Natural killer cell (primary cell): ENCODE measurements at regions not wholly inside any gene's neighbourhood (a gene's known extent, or its start where the extent isn't known, plus 50 kb on each side); places are given as distances from the start of the nearest gene placed in this dataset.

Experiments used
- ATAC-seq, 3 donors: fragments of 150-1000 bp in 2 of 3; fragments of 200-7000 bp in 1 of 3; cut with Tn5 transposase; 1 replicate in 1 of 3; 2 replicates in 2 of 3; pipeline ENCODE4 v1.10.0; 2021; ENCODE audit warnings: mild to moderate bottlenecking in 2 of 3, moderate library complexity in 2 of 3
- DNase-seq, 2 donors: peaks; one replicate each; pipeline versions ENCODE4 v3.0.0 to v3.0.0-alpha.2; 2013 to 2021; ENCODE audit warnings: mixed read lengths in 1 of 2
- H3K27ac ChIP-seq: one replicate; pipeline ENCODE4 v1.5.1; 2013; ENCODE audit warnings: mild to moderate bottlenecking, low read length
- H3K27me3 ChIP-seq: one replicate; pipeline ENCODE4 v1.6.1; 2013; ENCODE audit warnings: low read length; ENCODE audit not compliant: control insufficient read depth, insufficient read depth
- H3K36me3 ChIP-seq: one replicate; pipeline ENCODE4 v1.6.1; 2013; ENCODE audit warnings: low read length; ENCODE audit not compliant: control insufficient read depth, insufficient read depth
- H3K4me1 ChIP-seq: one replicate; pipeline ENCODE4 v1.6.1; 2013; ENCODE audit warnings: low read length; ENCODE audit not compliant: control insufficient read depth, insufficient read depth
- H3K4me3 ChIP-seq: one replicate; pipeline ENCODE4 v1.5.1; 2013; ENCODE audit warnings: low read length
- H3K9me3 ChIP-seq: one replicate; pipeline ENCODE4 v1.6.1; 2013; ENCODE audit warnings: low read length; ENCODE audit not compliant: control insufficient read depth, insufficient read depth
- H3K27ac Mint-ChIP-seq, 2 donors: one replicate each; pipeline ENCODE4 v1.8.0; 2022; ENCODE audit warnings: mild to moderate bottlenecking in 2 of 2, mixed read lengths in 2 of 2, moderate library complexity in 1 of 2
- H3K27me3 Mint-ChIP-seq, 2 donors: one replicate each; pipeline ENCODE4 v1.8.0; 2022; ENCODE audit warnings: low read depth in 2 of 2, mixed read lengths in 2 of 2
- H3K36me3 Mint-ChIP-seq: one replicate; pipeline ENCODE4 v1.8.0; 2022; ENCODE audit warnings: mixed read lengths
- H3K4me1 Mint-ChIP-seq, 2 donors: one replicate each; pipeline ENCODE4 v1.8.0; 2022; ENCODE audit warnings: mixed read lengths in 2 of 2
- H3K4me3 Mint-ChIP-seq: one replicate; pipeline ENCODE4 v1.8.0; 2022; ENCODE audit warnings: mild to moderate bottlenecking, moderate library complexity, mixed read lengths
- H3K9me3 Mint-ChIP-seq, 2 donors: one replicate each; pipeline ENCODE4 v1.8.0; 2022; ENCODE audit warnings: mixed read lengths in 2 of 2
- WGBS: methylation state at CpG from one replicate; pipeline ENCODE4 v1.1.7; 2013; ENCODE audit warnings: missing lambda C conversion rate; ENCODE audit not compliant: insufficient coverage; 5-methylcytosine and 5-hydroxymethylcytosine counted together
- intact Hi-C: fragments of 100-400 bp; cut with micrococcal nuclease; formaldehyde crosslinking; loops from one replicate; pipeline ENCODE4 v1.14.2; 2022
- TF ChIP-seq, protein P1 (sequence below): fragments of 200-600 bp; IDR thresholded peaks from one replicate; pipeline ENCODE4 v1.8.0; 2022; ENCODE audit warnings: antibody characterized with exemption

DNA sequence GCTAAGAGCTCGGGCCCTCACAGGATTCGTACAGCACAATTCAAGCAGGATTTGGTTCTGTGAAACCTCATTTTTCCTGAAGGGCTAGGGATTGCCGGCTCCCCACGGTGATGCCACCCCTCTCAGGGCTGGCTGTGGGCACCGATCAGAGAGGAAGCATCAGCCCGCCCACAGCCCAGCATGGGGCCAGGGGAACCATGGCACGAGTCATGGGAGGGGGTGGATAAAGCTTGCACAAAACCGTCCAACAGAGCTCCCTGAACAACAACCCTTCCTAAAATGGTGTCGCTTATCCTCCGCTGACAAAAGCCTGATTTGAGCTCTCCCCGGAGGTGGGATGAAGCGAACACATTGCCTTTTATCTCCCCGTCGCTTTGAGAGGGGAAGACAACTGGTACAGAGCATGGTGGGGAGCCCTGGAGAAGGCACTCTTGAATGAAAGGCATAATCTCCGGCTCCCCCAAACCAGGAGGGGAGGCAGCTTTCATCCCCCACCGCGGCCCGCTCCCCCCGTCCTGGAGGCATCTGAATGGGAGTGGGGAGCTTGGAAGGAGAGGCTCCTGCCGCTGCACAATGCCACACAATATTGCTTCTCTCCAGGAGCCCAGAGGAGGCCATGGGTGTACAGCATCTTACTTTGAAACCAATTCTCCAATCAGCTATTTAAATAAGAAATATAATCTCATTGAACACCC lies 144.0 kb downstream of the RPS24 start:
- Mint-ChIP-seq H3K36me3 (no peaks in the 10 kb centered on the region), H3K27ac (no peak overlapping the region), H3K4me1 (no peaks in the 10 kb centered on the region), H3K4me3 (no peak overlapping the region), H3K27me3 (no peaks in the 10 kb centered on the region), H3K9me3 (no peaks in the 10 kb centered on the region)
- WGBS = 86% methylated on average over 17 of the region's 20 CpGs
- Histone ChIP-seq H3K9me3 (no peaks in the 10 kb centered on the region), H3K27ac (no peak overlapping the region), H3K4me3 (no peak overlapping the region), H3K27me3 (no peaks in the 10 kb centered on the region), H3K36me3 (no peaks in the 10 kb centered on the region), H3K4me1 (no peaks in the 10 kb centered on the region)
- TF ChIP-seq, protein P1, sequence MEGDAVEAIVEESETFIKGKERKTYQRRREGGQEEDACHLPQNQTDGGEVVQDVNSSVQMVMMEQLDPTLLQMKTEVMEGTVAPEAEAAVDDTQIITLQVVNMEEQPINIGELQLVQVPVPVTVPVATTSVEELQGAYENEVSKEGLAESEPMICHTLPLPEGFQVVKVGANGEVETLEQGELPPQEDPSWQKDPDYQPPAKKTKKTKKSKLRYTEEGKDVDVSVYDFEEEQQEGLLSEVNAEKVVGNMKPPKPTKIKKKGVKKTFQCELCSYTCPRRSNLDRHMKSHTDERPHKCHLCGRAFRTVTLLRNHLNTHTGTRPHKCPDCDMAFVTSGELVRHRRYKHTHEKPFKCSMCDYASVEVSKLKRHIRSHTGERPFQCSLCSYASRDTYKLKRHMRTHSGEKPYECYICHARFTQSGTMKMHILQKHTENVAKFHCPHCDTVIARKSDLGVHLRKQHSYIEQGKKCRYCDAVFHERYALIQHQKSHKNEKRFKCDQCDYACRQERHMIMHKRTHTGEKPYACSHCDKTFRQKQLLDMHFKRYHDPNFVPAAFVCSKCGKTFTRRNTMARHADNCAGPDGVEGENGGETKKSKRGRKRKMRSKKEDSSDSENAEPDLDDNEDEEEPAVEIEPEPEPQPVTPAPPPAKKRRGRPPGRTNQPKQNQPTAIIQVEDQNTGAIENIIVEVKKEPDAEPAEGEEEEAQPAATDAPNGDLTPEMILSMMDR = no peak
- DNase-seq (no peak), ATAC-seq (no peak)
- intact Hi-C loops = no loop called here

DNA sequence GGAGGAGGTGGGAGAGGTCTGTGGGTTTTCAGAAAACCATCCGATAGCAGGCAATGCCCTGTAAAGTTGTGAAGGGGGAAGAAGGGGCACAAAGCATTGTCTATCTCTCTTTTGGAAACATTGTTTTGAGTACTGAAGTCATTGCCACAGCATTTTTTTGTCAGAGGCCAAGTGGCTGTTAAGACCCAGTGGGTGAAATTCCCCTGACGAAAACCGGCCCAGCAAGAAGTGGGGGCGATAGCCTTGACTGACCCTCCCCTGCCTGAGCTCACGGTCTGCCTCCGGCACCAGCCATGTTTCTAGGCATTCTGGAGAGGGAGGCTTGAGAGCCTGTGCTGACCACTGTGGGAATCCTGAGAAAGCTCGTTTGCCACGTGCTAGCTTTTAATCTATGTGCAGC lies 144.7 kb downstream of the RPS24 start:
- no peaks in the 10 kb centered on the region for H3K27me3 Mint-ChIP-seq
- DNase-seq = no peak
- no peaks in the 10 kb centered on the region for H3K9me3 Mint-ChIP-seq
- H3K4me1 ChIP-seq = no peaks in the 10 kb centered on the region
- H3K27ac Mint-ChIP-seq = no peak overlapping the region
- no peaks in the 10 kb centered on the region for H3K36me3 ChIP-seq
- no peaks in the 10 kb centered on the region for H3K36me3 Mint-ChIP-seq
- intact Hi-C loops = no loop called here
- no peak overlapping the region for H3K4me3 ChIP-seq
- WGBS = 90% methylated on average over 8 of the region's 8 CpGs
- TF ChIP-seq, protein P1 = no peak
- H3K4me3 Mint-ChIP-seq = no peak overlapping the region
- H3K27me3 ChIP-seq = no peaks in the 10 kb centered on the region
- no peak overlapping the region for H3K27ac ChIP-seq
- no peaks in the 10 kb centered on the region for H3K4me1 Mint-ChIP-seq
- H3K9me3 ChIP-seq = no peaks in the 10 kb centered on the region
- no peak for ATAC-seq

DNA sequence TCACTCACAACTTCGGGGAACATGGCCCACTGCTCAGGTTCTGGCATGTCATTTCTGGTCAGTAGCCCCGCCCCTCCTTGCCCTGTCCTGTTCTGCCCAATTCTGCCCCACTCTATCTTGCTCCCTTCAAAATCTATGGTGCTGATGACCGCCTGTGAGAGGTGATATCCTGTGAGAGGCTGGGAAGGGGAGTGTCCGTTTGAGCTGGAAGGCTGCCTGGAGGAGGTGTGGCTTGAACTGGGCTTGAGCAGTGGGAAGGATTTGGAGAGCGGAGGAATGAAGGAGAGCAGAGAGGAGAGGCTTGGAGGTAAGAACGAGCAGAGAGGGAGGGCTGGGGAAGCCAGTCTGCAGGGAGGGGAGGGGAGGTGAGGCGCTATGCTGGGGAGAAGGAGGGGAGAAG lies 145.3 kb downstream of the RPS24 start:
- H3K9me3 ChIP-seq = no peaks in the 10 kb centered on the region
- Mint-ChIP-seq H3K9me3 (no peaks in the 10 kb centered on the region), H3K4me3 (no peak overlapping the region), H3K27ac (no peak overlapping the region), H3K36me3 (no peaks in the 10 kb centered on the region), H3K4me1 (peaks cover 2 to 4% of the 10 kb centered on the region in 2 donors), H3K27me3 (no peaks in the 10 kb centered on the region)
- intact Hi-C loops = no loop called here
- no peaks in the 10 kb centered on the region for H3K36me3 ChIP-seq
- TF ChIP-seq, protein P1 = no peak
- no peak overlapping the region for H3K4me3 ChIP-seq
- WGBS = 76% methylated on average over 7 of the region's 7 CpGs
- H3K27me3 ChIP-seq = no peaks in the 10 kb centered on the region
- ATAC-seq (no peak), DNase-seq (no peak)
- no peak overlapping the region for H3K27ac ChIP-seq
- H3K4me1 ChIP-seq = no peaks in the 10 kb centered on the region
